ENCODE measurements at regions not wholly inside any gene's neighbourhood (a gene's known extent, or its start where the extent isn't known, plus 50 kb on each side); places are given as distances from the start of the nearest gene placed in this dataset.

DNA sequence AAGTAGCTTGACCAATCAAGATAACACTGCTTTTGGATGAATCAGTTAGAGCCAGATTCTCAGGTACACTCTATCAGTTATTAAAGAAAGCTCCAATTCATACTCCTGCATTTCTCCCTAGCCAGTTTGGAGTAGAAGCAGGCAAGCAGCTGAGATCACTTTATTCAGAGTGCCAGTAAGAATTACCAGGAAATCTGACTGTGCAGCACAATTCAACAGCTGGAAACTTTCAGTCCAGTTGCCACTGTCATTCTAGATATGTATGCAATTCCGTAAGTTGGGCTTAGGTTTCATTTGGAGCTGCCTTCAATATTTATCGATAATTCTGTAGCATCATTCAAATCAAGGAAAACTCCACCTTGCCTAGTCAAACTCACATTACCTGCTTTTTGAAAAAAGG lies 2625.6 kb upstream of the PCDH20 start:
- TF ChIP-seq, protein P1, sequence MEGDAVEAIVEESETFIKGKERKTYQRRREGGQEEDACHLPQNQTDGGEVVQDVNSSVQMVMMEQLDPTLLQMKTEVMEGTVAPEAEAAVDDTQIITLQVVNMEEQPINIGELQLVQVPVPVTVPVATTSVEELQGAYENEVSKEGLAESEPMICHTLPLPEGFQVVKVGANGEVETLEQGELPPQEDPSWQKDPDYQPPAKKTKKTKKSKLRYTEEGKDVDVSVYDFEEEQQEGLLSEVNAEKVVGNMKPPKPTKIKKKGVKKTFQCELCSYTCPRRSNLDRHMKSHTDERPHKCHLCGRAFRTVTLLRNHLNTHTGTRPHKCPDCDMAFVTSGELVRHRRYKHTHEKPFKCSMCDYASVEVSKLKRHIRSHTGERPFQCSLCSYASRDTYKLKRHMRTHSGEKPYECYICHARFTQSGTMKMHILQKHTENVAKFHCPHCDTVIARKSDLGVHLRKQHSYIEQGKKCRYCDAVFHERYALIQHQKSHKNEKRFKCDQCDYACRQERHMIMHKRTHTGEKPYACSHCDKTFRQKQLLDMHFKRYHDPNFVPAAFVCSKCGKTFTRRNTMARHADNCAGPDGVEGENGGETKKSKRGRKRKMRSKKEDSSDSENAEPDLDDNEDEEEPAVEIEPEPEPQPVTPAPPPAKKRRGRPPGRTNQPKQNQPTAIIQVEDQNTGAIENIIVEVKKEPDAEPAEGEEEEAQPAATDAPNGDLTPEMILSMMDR (IDR thresholded peaks at IDR 0.05), result no peak
- no peak for TF ChIP-seq POLR2A (IDR thresholded peaks at IDR 0.05)
